PC-9 (cell line): ENCODE measurements at regions not wholly inside any gene's neighbourhood (a gene's known extent, or its start where the extent isn't known, plus 50 kb on each side); places are given as distances from the start of the nearest gene placed in this dataset.

Experiments used
- BruUV-seq: library from RNA; stranded (reverse); fragments of 400-500 nt; replicated peaks from 2 replicates; lab custom pipeline; 2021; lab: Mats Ljungman, UMichigan
- CTCF ChIA-PET: fragments of 300-600 bp; sonication (Branson Sonifier 250); formaldehyde crosslinking; loops from one replicate; lab custom pipeline; 2022; ENCODE audit warnings: antibody characterized with exemption; lab: Charles Lee
- POLR2A ChIA-PET: fragments of 300-600 bp; sonication (Branson Sonifier 250); formaldehyde crosslinking; loops from one replicate; lab custom pipeline; 2022; ENCODE audit warnings: antibody characterized with exemption; ENCODE audit not compliant: unreplicated experiment; lab: Charles Lee
- DNase-seq, 2 experiments: peaks; one replicate each; pipeline versions ENCODE4 v3.0.0 to v3.0.0-alpha.2; 2015 to 2022; ENCODE audit warnings: mixed read lengths in 1 of 2
- H2AFZ ChIP-seq: fragments of 200-600 bp; sonication (generic); 2 replicates; pipeline ENCODE4 v1.8.1; 2017; ENCODE audit warnings: antibody characterized with exemption
- H3F3A ChIP-seq: fragments of 200-600 bp; sonication (generic); 2 replicates; pipeline ENCODE4 v1.8.1; 2017; ENCODE audit warnings: antibody characterized with exemption, mild to moderate bottlenecking, low read depth; ENCODE audit not compliant: insufficient read depth
- H3K27ac ChIP-seq: fragments of 200-600 bp; sonication (generic); 2 replicates; pipeline ENCODE4 v1.6.1; 2016; ENCODE audit warnings: mixed run types
- H3K27me3 ChIP-seq: fragments of 200-600 bp; sonication (generic); 2 replicates; pipeline ENCODE4 v1.6.1; 2016; ENCODE audit warnings: low read depth, mixed run types; ENCODE audit not compliant: insufficient read depth
- H3K36me3 ChIP-seq: fragments of 200-600 bp; sonication (generic); 2 replicates; pipeline ENCODE4 v1.6.1; 2016; ENCODE audit warnings: low read depth, mixed run types
- H3K4me1 ChIP-seq: fragments of 200-600 bp; sonication (generic); replicated peaks from 2 replicates; pipeline ENCODE4 v1.6.1; 2016; ENCODE audit warnings: mixed run types; ENCODE audit not compliant: insufficient read depth
- H3K4me2 ChIP-seq: fragments of 200-600 bp; sonication (generic); 2 replicates; pipeline ENCODE4 v1.6.1; 2017; ENCODE audit warnings: mixed run types
- H3K4me3 ChIP-seq: fragments of 200-600 bp; sonication (generic); 2 replicates; pipeline ENCODE4 v1.6.1; 2016; ENCODE audit warnings: mixed run types
- H3K79me2 ChIP-seq: fragments of 200-600 bp; sonication (generic); 2 replicates; pipeline ENCODE4 v1.6.1; 2017; ENCODE audit warnings: low read depth, mixed run types
- H3K9me2 ChIP-seq: fragments of 200-600 bp; sonication (generic); 2 replicates; pipeline ENCODE4 v1.8.1; 2017; ENCODE audit warnings: mild to moderate bottlenecking; ENCODE audit not compliant: insufficient read depth
- H3K9me3 ChIP-seq: fragments of 200-600 bp; sonication (generic); 2 replicates; pipeline ENCODE4 v1.8.1; 2016; ENCODE audit warnings: low read depth; ENCODE audit not compliant: insufficient read depth
- H4K20me1 ChIP-seq: fragments of 200-600 bp; sonication (generic); 2 replicates; pipeline ENCODE4 v1.8.1; 2017; ENCODE audit not compliant: insufficient read depth
- EZH2 ChIP-seq: fragments of 200-600 bp; sonication (generic); IDR thresholded peaks from 2 replicates; pipeline ENCODE4 v1.8.0; 2017; ENCODE audit warnings: antibody characterized with exemption, low read depth
- intact Hi-C: fragments of 100-400 bp; cut with micrococcal nuclease; formaldehyde crosslinking; loops from one replicate; pipeline ENCODE4 v1.10.0; 2022; ENCODE audit not compliant: unreplicated experiment
- TF ChIP-seq, protein P1 (sequence below): fragments of 200-600 bp; sonication (generic); conservative IDR thresholded peaks from 2 replicates; pipeline ENCODE4 v1.6.1; 2017; ENCODE audit warnings: mixed run types, antibody characterized with exemption, mild to moderate bottlenecking, moderate library complexity

DNA sequence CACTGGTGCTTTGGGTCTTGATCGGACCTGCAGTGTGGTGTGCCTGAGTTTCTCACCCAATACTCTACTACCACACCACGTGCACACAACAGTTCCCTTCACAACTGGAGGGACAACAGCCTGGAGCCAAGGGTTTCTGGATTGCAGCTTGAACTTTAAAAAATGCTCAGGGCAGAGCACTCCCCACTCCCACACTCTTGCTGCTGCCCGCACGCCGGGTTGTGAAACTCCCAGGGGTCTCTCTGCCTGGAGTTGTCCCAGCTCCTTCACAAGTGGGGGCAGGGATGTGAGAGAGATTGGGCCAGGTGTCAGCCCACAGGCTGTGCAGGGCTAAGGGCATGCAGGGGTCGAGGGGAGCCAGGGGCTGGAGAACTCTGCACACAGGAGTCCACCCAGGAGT lies 89.4 kb downstream of the GALR1 start:
- BruUV-seq: no TSS peak
- Histone ChIP-seq H3K36me3 (no peaks in the 10 kb centered on the region), H3K27me3 (peaks cover 93% of the 10 kb centered on the region), H3K4me1 (no peaks in the 10 kb centered on the region), H3K4me2 (no peak overlapping the region), H3K9me2 (no peaks in the 10 kb centered on the region), H3K27ac (no peak overlapping the region), H3K4me3 (no peak overlapping the region), H3K9me3 (no peaks in the 10 kb centered on the region), H3K79me2 (no peaks in the 10 kb centered on the region), H4K20me1 (no peaks in the 10 kb centered on the region), H2AFZ (no peak overlapping the region), H3F3A (no peaks in the 10 kb centered on the region)
- TF ChIP-seq EZH2: no peak
- TF ChIP-seq, protein P1, sequence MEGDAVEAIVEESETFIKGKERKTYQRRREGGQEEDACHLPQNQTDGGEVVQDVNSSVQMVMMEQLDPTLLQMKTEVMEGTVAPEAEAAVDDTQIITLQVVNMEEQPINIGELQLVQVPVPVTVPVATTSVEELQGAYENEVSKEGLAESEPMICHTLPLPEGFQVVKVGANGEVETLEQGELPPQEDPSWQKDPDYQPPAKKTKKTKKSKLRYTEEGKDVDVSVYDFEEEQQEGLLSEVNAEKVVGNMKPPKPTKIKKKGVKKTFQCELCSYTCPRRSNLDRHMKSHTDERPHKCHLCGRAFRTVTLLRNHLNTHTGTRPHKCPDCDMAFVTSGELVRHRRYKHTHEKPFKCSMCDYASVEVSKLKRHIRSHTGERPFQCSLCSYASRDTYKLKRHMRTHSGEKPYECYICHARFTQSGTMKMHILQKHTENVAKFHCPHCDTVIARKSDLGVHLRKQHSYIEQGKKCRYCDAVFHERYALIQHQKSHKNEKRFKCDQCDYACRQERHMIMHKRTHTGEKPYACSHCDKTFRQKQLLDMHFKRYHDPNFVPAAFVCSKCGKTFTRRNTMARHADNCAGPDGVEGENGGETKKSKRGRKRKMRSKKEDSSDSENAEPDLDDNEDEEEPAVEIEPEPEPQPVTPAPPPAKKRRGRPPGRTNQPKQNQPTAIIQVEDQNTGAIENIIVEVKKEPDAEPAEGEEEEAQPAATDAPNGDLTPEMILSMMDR: no peak
- no peak for DNase-seq
- ChIA-PET POLR2A (no interaction called here), CTCF (no interaction called here)
- intact Hi-C loops: no loop called here

DNA sequence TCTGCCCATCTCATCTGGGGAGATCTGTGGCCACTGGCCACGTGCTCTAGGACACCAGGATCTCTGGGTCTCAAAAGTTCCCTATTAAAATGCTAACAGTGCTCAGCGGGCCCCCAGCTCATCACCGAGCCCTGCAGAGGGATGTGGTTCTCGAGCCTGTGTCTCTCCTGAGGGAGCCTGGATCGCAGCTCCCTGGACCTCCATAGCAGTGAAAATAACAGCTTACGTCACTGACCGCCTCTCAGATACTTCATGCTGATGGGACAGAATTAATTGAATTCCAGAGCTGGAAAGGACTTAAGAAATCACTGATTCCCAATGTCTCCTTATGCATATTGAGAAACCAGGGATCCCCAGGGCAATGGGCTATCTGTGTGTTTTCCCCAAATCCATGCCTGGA lies 90.0 kb downstream of the GALR1 start:
- TF ChIP-seq, protein P1: no peak
- no peak for TF ChIP-seq EZH2
- intact Hi-C loops: no loop called here
- Histone ChIP-seq H3K79me2 (no peaks in the 10 kb centered on the region), H3K27ac (no peak overlapping the region), H3K4me3 (no peak overlapping the region), H3K9me2 (no peaks in the 10 kb centered on the region), H2AFZ (no peak overlapping the region), H3K9me3 (no peaks in the 10 kb centered on the region), H3K27me3 (peaks cover 93% of the 10 kb centered on the region), H3K4me1 (no peaks in the 10 kb centered on the region), H3K36me3 (no peaks in the 10 kb centered on the region), H3K4me2 (no peak overlapping the region), H4K20me1 (no peaks in the 10 kb centered on the region), H3F3A (no peaks in the 10 kb centered on the region)
- DNase-seq: no peak
- POLR2A ChIA-PET: no interaction called here
- no TSS peak for BruUV-seq
- CTCF ChIA-PET: no interaction called here

DNA sequence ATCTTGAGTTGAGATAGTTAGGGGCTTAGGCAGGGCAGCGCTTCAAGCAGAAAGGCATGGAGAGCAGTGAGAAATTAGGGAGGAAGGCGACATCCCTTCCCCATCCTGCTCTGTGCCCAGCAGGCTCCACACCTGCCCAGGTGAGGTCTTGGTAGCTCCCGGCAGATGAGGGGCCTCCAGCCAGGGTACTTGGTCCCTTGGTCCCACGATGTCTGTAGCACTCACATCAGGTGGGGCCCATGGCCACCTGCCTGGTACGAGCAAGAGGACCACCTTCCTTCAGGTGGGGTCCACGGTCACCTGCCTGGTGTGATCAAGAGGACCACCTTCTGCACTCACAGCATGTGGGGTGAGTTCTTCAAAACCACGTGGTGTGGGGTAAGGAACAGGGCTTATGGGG lies 91.2 kb downstream of the GALR1 start:
- no peak overlapping the region for H3K4me2 ChIP-seq
- CTCF ChIA-PET: no interaction called here
- no peaks in the 10 kb centered on the region for H3K79me2 ChIP-seq
- TF ChIP-seq, protein P1: no peak
- no peak for TF ChIP-seq EZH2
- H3K27ac ChIP-seq: no peak overlapping the region
- no peaks in the 10 kb centered on the region for H3F3A ChIP-seq
- intact Hi-C loops: no loop called here
- H3K4me1 ChIP-seq: no peaks in the 10 kb centered on the region
- no peak overlapping the region for H3K4me3 ChIP-seq
- DNase-seq: no peak
- H3K36me3 ChIP-seq: no peaks in the 10 kb centered on the region
- BruUV-seq: no TSS peak
- POLR2A ChIA-PET: no interaction called here
- H3K9me2 ChIP-seq: no peaks in the 10 kb centered on the region
- peaks cover 96% of the 10 kb centered on the region for H3K27me3 ChIP-seq
- no peaks in the 10 kb centered on the region for H4K20me1 ChIP-seq
- H3K9me3 ChIP-seq: no peaks in the 10 kb centered on the region
- H2AFZ ChIP-seq: no peak overlapping the region
